ENCODE measurements at regions not wholly inside any gene's neighbourhood (a gene's known extent, or its start where the extent isn't known, plus 50 kb on each side); places are given as distances from the start of the nearest gene placed in this dataset.
A peak's percentile ranks its signal among the peaks of the same experiment; 100 is the strongest.
"Not testable (repeated sequence)": the region's sequence is repeated elsewhere in the genome, so short reads cannot be mapped to it uniquely, and the experiment has no call there.

DNA sequence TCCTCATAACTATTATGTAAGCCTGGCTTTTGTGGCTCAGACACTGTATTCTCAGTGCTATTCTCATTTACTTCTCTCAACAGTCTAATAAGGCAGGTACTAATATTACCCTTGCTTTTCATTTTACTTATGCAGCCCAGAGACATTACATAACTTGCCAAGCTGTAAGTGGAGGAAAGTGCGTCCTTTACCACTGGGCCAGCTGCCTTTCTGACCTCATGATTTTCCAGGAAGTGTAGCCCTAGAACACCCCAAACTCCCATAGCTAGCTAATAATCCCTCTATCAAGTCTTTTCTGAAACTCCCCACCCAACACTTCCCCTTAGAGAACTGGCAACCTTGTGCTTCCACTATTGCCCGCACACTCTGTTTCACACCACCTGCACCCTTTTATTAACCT is 192.9 kb upstream of the HMHB1 start:
- no peak for DNase-seq

DNA sequence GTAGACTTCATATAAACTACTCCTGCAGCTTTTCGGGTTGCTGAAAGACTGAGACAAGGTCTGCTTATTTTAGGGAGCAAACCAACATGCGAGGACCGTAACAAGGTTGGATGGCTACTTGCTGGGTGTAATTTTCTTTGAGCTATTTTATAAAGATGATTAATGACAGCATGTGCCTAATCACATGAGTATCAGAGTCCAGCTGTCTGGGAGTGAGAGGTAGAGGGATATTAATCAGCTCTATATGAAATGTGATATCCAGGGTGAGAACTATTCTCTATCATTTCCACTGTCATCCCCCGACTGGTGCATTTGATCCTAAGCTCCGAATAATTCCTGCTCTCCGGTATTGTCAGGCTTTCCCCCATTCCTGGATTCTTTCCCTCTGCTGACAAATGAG is 193.8 kb upstream of the HMHB1 start:
- DNase-seq, result no peak

DNA sequence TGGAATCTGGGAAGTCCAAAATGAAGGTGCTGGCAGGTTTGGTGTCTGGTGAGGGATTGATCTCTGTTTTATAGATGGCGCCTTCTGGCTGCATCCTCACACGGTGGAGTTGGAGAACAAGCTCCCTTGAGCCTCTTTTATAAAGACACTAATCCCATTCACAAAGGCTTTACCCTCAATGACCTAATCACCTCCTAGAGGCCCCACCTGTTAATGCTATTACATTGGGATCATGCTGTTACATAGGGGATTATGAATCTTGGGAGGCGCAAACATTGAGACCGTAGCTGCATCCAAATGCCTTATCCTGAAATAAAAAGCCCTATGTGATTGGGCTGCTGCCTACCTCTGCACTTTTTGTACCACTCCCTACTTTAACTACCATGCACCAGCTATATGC is 197.1 kb upstream of the HMHB1 start:
- no peak for DNase-seq

DNA sequence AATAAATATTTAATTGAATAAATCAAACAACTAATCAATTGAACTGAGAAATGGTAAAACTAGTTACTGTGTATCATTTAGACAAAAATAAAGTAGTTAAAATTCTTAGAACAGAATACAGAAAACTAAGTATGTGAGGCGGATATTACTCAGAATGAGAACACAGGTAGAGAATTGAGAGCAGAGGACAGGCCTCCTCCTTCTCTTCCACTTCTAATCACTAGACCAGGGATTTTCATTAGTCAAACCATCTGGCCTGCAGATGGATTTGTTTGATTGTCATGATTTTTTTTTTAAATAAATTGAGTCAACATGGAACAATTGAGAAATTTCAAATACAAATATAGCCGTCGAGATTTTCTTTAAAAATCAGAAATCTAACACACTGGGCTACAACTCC is 198.6 kb upstream of the HMHB1 start:
- no peak for DNase-seq

DNA sequence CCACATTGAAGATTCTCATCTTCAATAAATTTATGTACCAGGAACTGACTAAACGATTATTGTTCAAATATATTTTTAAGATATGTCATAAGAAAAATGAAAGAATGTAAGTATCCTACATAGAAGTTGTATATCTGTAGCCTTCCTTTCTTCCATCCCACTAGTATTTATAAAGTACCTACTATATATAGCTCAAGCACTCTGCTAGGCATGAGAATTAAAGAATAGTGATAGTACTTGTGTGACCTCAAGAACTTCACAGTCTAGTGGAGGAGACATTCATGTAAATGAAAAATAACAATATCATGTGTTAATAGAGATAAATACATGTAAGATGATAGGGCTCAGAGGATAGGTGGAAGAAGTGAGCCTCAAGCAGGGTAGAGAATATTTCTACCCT is 201.0 kb upstream of the HMHB1 start:
- DNase-seq, result no peak

DNA sequence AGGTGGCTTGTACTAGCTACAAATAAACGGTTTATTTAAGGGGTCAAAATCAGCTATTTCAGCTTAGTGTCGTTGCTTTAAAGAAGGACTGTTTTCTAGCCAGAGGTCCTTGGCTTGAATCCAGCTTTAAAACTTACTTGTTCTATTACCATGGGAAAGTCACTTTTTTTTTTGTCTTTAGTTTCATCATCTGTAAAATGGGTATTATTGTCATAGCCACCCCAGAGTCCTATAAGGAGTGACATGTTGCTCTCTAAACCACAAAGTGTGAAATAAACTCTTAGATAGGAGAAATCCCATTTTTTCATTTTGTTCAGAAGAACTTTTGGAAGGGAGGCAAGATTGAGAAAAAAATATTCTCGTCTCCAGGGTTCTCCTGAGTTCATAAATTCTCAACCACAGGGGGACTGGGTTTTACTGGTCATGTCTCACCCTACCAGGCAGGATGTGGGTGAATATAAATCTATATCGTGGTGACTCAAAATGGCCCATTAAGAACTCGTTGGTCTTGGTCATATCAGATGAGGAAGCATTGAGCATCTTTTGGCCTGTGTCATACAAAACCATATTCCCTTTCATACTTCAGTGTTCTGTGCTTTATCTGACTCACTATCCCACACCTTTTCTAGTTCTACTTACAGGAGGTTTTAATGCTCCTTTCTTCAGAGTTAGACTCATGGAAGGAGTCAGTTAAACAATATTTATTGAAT is 202.7 kb upstream of the NR3C1 start:
- DNase-seq, result no peak

DNA sequence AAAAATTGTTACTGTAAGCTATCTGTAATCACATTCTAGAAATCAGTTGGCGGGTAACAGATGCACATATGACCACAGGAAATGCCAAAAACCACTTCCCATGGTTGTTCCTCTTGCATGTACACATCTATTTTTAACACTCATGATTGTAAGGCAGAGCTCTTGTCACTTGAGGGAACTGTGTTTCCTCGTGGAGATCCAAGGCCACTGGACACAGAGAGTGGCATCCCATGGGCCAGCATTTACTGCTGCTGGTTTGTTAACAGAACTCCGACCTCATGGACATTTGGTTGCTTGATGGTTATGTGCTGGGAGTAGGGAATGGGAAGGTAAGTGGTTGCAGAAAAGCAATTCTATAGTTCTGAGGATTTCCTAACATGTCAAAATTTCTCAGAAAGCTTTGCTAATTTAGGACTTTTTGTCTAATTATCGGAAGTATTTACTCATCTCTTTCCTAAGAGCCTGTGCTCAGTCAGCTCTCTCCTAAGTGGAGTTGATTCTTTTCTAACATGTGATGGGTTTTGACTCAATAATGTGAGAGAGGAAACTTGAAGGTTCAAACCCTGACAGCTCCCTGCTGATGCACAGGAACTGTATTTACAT is 202.0 kb upstream of the NR3C1 start:
- DNase-seq, result peak; percentile 40

DNA sequence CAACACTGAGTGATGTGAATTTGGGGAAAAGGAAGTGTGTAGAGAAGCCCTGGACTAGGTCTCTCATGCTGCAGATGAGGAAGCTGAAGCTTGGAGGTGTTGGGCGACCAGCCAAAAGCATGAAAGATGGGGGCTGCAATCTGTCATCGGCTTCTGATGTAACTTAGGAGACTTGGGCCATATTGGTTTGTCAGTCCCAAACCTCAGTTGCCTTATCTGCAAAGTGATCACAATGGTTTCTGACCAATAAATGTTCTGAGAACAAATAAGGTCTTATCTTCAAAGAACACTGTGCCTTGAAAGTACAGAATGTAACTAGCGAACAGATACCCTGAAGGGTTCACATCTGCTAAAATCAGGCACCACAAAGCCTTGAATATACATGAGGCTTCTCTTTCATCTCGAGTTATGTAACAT is 198.4 kb upstream of the NR3C1 start:
- DNase-seq, result no peak

DNA sequence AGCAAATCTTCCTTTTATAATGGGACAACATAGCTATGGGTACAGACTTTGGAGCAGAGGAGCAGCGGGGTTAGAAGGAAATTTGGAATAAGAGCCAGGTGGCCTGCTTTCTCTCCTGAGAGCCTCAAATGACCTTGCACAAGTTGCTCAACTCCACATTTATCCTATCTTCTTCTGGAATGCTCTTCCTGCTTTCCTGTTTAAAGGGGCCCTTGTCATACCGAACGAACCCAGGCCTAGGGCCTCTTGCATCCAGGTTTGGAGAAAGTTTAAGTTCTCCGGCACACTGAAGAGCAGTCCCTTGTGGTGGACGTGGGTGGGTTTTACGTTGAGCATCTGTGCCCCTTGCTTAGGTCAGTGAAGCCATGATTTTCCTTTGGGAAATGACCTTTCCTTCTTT is 197.9 kb upstream of the NR3C1 start:
- DNase-seq, result no peak

DNA sequence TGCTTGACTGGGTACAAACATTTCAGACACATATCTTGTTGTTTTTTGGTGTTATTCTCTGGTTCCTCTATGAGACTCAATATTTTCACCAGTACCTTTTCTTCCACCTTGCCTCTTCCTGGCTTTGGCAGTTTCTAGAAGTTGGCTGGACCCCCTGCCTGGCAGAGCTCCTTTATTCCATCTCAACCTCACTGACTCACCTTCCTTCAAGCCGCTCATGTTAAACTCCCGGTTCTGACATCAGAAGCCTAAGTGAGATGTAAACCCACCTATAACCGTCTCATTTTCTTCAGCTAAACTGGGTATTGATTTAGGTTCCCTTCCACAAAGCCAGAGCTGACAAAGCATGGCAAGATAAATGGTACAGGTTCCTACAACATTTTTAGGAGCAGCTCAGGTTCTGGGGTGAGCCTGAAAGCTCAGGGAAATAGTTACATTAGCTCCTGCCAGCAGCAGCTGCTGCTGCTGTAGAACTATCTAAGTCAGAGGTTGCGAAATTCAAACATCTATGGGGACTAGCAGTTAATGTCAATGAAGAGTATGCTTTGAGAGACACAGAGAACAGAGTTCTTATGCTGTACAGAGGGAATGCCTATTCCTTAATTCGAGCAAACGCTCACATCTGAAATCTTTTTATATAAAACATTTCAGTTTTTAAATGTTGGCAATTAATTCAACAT is 197.1 kb upstream of the NR3C1 start:
- no peak for DNase-seq

DNA sequence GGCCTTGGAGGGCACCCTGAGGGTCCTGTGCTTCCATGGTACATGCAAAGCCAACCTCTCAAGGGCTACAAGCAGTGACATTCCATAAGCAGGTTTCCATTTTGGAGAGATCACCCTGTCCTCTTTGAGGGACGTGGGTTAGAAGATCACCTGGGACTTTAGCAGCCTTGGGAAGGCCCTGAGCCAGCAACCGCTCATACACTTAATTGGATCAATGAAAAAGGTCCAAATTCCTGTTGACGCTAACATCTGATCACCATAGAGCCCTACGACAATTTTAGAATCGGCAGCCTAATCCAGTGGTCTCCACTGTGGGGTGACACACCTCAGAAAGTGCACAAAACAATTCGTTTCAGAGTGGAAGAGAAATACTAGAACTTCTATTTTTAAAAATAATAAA is 196.0 kb upstream of the NR3C1 start:
- DNase-seq, result no peak

DNA sequence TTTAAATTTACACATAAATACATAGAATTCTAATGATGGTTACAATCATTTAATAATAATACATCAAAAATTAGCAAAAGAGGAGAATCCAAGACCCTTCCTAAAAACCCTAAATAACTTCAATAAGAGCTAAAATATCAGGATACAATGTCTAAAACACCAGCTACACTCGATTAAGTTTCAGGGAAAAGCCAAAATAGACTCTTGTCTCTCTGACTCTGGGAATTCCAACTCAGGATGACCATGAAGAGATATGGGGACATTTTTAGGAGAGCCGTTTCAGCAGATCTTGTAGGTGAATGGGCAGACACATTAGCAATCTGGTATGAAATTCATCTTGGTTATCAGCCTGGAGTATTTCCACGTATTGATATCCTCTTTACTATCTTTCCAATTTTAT is 193.3 kb upstream of the NR3C1 start:
- DNase-seq, result no peak

DNA sequence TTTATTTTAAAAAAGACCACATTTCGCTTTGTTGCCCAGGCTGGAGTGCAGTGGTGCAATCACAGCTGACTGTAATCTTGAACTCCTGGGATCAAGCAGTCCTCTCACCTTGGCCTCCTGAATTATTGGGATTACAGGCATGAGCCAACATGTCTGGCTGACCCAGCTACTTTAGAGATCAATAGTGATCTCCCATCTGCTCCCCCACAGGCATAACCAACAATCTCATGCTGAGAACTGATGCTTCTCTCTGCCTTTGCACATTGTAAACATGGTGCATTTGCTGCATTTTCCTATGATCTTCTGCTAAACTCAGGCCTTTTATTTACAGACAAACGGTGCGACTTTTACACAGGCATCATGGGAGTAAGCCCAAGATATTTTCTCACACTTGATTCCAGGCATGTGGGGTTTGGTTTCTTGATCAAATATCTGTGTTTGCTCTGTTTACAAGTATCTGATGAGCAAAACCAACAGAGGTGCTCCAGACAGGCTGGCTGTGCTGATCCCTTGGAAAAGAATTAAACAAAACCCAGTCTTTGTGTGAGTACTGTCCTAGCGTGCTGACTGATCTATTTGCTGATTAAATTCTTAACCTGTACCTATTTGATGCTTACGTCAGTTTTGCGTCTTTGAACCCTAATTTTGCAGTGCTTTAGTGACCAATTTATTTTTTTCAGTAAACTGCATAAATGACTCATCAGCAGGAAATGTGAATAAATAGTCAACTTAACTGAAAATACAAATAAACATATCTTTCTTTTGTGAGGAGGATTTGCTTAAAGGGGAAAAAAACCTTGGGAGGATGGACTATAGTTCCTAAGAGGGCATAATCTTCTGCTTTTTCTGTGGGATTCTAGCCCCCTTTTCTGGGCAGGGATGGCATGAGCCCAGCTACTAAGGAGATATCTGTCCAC is 191.7 kb upstream of the NR3C1 start:
- DNase-seq, result no peak

DNA sequence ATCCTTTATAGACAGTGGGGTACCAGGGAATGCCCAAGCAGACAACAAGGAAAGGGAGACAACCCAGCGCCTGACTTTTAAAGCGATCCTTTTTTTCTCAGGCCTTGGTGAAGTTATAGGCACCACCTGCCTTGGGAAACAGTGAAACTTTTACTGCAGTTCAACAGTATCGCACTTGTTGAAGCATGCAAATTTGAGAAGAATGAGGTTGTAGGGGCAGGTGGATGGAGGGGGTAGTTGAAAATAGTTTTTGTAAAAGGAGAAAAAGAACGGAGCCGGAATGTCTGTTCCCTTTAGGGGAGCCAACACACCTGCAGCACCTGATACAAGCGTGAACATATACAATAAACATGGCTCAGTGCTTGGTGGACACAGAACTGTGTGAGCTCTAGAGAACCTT is 190.2 kb upstream of the NR3C1 start:
- no peak for DNase-seq

DNA sequence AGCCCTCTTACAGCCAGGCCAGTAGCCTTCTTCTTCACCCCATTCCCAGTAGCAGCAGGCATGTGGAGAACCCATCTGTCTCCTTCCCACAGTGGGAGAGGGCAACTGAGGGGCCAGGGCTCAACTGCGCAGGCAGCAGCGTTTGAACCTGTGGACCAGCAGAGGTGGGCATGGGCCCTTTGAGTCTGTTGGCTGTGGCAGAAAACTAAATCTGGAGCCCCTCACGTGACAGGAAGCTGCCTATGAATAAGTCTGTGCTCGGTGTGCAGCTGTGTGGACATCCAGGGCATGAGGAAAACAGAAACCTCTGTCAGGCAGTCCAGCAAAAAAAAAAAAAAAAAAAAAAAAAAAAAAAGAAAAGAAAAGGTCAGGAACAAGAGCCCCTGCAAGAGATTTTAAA is 189.2 kb upstream of the NR3C1 start:
- peak; percentile 68 for DNase-seq

DNA sequence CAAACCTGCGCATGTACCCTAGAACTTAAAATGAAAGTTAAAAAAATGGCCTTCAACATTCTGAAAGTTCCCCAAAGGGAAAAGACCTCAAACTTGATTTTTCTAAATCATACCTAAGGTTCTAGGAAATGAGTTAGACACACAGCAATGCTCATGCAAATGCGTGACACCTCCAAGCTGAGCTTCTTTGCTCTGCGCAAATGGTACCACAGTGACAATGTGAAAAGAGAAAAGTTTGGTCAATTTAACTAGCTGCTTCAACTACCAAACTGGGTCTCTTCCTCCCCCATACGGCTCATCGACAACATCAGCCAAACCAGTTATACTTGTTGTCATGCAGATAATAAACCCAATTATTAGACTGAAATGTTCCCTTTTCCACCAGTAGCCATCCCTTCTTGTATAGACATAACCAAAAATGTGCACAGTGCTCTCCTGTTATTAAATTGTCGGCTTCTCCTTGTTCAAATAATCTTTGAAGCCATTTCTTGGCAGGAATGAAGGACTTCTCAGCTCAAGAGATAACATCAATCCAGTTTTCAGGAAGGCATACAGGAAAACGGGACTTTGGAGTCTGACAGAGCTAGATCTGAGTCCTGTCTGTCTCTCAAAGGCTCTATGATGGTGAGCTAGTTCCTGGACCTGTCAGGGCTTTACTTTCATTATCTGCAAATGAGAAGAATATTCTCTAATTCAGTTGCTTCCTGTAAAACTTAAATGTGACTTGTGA is 185.6 kb upstream of the NR3C1 start:
- DNase-seq, result no peak

DNA sequence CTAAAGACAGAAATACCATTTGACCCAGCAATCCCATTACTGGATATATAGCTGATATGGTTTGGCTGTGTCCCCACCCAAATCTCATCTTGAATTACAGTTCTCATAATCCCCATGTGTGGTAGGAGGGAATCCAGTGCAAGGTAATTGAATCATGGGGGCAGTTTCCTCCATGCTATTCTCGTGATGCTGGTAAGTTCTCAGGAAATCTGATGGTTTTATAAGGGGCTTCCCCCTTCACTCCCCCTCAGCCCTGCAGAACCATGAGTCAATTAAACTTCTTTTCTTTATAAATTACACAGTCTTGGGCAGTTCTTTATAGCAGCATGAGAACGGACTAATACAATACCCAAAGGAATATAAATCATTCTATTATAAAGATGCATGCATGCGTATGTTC is 184.6 kb upstream of the NR3C1 start:
- not testable (repeated sequence) for DNase-seq

DNA sequence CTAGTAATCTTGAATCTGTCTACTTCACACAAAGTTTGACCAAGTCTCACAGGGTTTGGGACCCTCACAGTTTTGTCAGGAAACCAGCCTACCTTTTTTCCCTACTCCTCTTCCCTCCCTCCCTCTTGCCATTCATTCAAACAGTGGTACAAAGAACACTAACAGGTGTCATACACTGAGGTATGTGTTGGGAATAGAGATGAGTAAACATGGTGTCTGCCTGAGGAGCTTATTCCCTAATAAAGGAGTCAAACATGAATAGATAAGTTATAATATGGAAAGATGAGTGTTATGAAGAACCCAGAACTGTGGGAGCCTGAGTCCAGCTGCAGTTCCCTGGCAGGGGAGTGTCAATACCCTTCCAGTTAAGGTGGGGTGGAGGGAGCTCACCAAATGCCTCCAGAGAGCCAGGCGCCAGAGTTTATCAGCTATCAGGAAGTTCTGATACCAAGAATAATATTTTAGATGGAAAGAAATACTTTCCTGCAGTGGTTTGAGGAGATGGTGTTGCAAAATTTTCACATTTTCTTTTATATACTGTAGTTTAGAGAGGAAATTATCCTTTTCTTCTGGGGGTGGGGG is 183.4 kb upstream of the NR3C1 start:
- no peak for DNase-seq

DNA sequence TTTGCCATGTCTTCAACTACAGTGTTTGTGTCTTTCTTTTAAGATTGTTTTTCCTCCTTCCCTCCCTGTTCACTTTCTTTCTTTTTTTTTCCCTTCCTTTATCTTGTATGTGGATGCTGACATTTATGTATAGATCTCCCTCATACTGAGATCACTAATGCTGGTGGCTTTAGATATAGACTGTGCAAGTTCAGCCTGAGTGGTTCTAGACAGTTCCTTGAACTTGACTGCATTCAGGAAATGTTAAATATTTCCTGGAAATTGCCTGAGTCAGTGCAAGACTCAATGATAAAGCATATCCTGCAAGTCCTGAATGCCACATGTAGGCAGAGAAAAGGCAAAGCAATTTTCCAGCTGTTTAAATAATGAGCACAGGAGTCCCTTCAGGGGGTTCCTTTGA is 182.5 kb upstream of the NR3C1 start:
- DNase-seq, result no peak

DNA sequence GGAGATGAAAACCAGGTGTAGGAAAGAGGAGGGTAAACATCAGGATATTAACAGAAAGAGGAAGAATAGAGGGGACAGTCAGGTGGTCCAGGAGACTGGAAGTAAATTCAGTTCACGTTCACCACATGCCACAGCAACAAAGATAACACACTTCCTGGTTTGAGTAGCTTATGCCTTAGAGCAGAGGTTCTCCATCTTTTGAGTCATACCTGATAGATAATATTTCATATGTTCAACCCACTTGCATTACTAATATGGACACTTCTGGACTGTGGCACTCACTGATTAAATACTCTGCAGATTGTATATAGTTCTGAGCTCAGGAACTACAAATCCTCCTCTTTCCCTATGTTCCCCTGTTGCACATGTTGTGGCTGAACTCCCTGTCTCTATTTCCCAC is 179.9 kb upstream of the NR3C1 start:
- DNase-seq, result no peak

DNA sequence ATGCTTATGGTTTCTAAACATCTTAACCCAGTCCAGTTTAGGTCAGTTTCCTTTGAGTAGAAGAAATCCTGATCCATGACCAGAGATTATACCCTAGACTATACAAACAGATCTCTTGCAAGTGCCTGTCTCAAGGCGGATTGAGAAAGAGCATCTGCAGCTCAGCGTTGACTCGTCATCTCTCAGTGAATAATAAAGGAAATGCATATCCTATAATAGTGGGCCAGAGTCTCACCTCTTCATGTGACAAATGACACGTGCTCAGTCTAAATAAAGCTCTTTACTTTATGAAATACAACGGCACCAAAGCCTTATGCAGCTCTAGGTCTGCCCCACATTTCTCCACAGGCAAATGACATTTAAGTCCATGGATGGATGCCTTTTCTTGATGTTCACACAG is 179.4 kb upstream of the NR3C1 start:
- no peak for DNase-seq

DNA sequence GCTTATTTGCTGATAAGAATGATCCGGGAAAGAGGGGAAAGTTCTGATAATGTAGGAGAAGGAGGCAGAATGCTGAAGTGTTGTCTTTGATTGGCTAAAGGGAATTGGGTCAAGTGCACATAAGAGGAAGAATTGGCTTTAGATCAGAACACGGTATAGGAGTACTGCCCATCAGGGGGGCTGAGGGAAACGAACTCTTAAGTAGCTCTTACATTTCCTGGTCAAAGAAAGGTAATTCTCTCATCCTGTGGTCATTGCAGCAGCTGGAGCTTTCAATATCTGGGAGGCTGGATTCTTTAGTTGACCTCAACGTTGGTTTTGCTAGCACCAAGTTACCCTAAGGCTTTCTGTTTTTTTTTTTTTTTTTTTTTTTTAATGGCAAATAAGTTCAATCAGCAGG is 178.7 kb upstream of the NR3C1 start:
- DNase-seq, result no peak
